Motor neuron (in vitro differentiated cells): ENCODE measurements at regions not wholly inside any gene's neighbourhood (a gene's known extent, or its start where the extent isn't known, plus 50 kb on each side); places are given as distances from the start of the nearest gene placed in this dataset.
A peak's percentile ranks its signal among the peaks of the same experiment; 100 is the strongest.
"Not testable (repeated sequence)": the region's sequence is repeated elsewhere in the genome, so short reads cannot be mapped to it uniquely, and the experiment has no call there.

ENCODE experiments used
- ATAC-seq, 8 experiments: fragments of 200-7000 bp; cut with Tn5 transposase; replicated peaks in 6 of 8; 2 replicates each; pipeline ENCODE4 v1.8.0; 2021; ENCODE audit warnings: mild to moderate bottlenecking in 8 of 8, moderate library complexity in 8 of 8
- H3K27ac ChIP-seq, 2 donors: fragments of 250-450 bp; sonication (Bioruptor Pico); 2 replicates each; pipeline ENCODE4 v1.9.0; 2021; ENCODE audit warnings: antibody characterized with exemption in 2 of 2, mild to moderate bottlenecking in 2 of 2, moderate library complexity in 1 of 2
- H3K4me1 ChIP-seq, 2 donors: fragments of 250-450 bp; sonication (Bioruptor Pico); replicated peaks in 1 of 2; 2 replicates each; pipeline ENCODE4 v1.6.1; 2021; ENCODE audit warnings: antibody characterized with exemption in 2 of 2, mild to moderate bottlenecking in 2 of 2, moderate library complexity in 1 of 2
- H3K4me3 ChIP-seq, 5 donors: fragments of 250-450 bp; sonication (Bioruptor Pico); 2 replicates each; pipeline ENCODE4 v1.9.0; 2021; ENCODE audit warnings: antibody characterized with exemption in 5 of 5, mild to moderate bottlenecking in 5 of 5, moderate library complexity in 4 of 5
- WGBS, 10 experiments: fragments of 450-650 bp; shearing (Covaris generic); methylation state at CpG; one replicate each; pipeline ENCODE4 v1.0.0; 2022; 5-methylcytosine and 5-hydroxymethylcytosine counted together
- in situ Hi-C, 9 experiments: fragments of 400-800 bp; cut with MboI; loops; one replicate each; pipeline ENCODE4 v1.15.0; 2021; ENCODE audit warnings: low sequenced_read_pairs in 9 of 9, low pct_unique_long_range_greater_than_20kb in 2 of 9; ENCODE audit not compliant: unreplicated experiment in 9 of 9

GRCh38 chr5:96117771-96118651 is 156.4 kb upstream of the ELL2 start:
- ATAC-seq, result peak in 2 of 8 experiments; percentile 18 to 45
- 42 to 100% (median 81%) methylated on average over 2 to 3 of the region's 3 CpGs for WGBS, 10 experiments
- no peak overlapping the region for H3K27ac ChIP-seq
- H3K4me3 ChIP-seq, result no peak overlapping the region
- in situ Hi-C loops, result no loop called here
- no peaks in the 10 kb centered on the region for H3K4me1 ChIP-seq

GRCh38 chr5:96115147-96115807 is 153.6 kb upstream of the ELL2 start:
- WGBS, 10 experiments, result 38 to 100% (median 100%) methylated on average over 1 of the region's 1 CpG; no CpG with 5 or more reads in 7 of the 10 experiments
- Histone ChIP-seq H3K27ac (no peak overlapping the region), H3K4me3 (no peak overlapping the region), H3K4me1 (no peaks in the 10 kb centered on the region)
- ATAC-seq, result no peak
- in situ Hi-C loops, result no loop called here

GRCh38 chr5:96114736-96115135 is 153.1 kb upstream of the ELL2 start:
- in situ Hi-C loops, result no loop called here
- WGBS, 10 experiments, result 60 to 100% (median 83%) methylated on average over 1 to 2 of the region's 2 CpGs; no CpG with 5 or more reads in 1 of the 10 experiments
- Histone ChIP-seq H3K4me3 (no peak overlapping the region), H3K27ac (no peak overlapping the region), H3K4me1 (no peaks in the 10 kb centered on the region)
- ATAC-seq, result peak in 1 of 8 experiments; percentile 19

- in situ Hi-C loops, result no loop called here
- 0 to 93% (median 64%) methylated on average over 1 to 2 of the region's 2 CpGs; no CpG with 5 or more reads in 4 of the 10 experiments for WGBS, 10 experiments
These were observed 151.7 kb upstream of the ELL2 start for GRCh38 chr5:96113170-96113939.

GRCh38 chr5:96112703-96113102 is 151.1 kb upstream of the ELL2 start:
- WGBS, 10 experiments, result 80 to 100% (median 100%) methylated on average over 1 to 2 of the region's 2 CpGs; no CpG with 5 or more reads in 6 of the 10 experiments
- Histone ChIP-seq H3K4me1 (no peaks in the 10 kb centered on the region), H3K4me3 (no peak overlapping the region), H3K27ac (no peak overlapping the region)
- no peak for ATAC-seq
- in situ Hi-C loops, result no loop called here

More at GRCh38 chr5:96113170-96113939, 151.7 kb upstream of the ELL2 start:
- no peak overlapping the region for H3K27ac ChIP-seq
- peak in 3 of 8 experiments; percentile 64 to 89 (median 83) for ATAC-seq
- H3K4me1 ChIP-seq, result no peaks in the 10 kb centered on the region
- no peak overlapping the region for H3K4me3 ChIP-seq

GRCh38 chr5:96112123-96112670 is 150.5 kb upstream of the ELL2 start:
- H3K4me3 ChIP-seq, result no peak overlapping the region
- 67 to 100% (median 92%) methylated on average over 1 of the region's 1 CpG; no CpG with 5 or more reads in 1 of the 10 experiments for WGBS, 10 experiments
- H3K4me1 ChIP-seq, result no peaks in the 10 kb centered on the region
- no peak for ATAC-seq
- in situ Hi-C loops, result no loop called here
- H3K27ac ChIP-seq, result no peak overlapping the region

- Histone ChIP-seq H3K4me3 (no peak overlapping the region), H3K4me1 (no peaks in the 10 kb centered on the region), H3K27ac (no peak overlapping the region)
- no peak for ATAC-seq
- in situ Hi-C loops, result no loop called here
- 30 to 100% (median 89%) methylated on average over 1 to 3 of the region's 3 CpGs; no CpG with 5 or more reads in 4 of the 10 experiments for WGBS, 10 experiments
These were observed 149.6 kb upstream of the ELL2 start for GRCh38 chr5:96111080-96111756.

- in situ Hi-C loops, result no loop called here
- no peak for ATAC-seq
These were observed 148.6 kb upstream of the ELL2 start for GRCh38 chr5:96110300-96110699.

GRCh38 chr5:96108629-96109028 is 147.0 kb upstream of the ELL2 start:
- H3K4me1 ChIP-seq, H3K4me3 ChIP-seq, H3K27ac ChIP-seq, ATAC-seq, in situ Hi-C loops: not testable (repeated sequence)
- no CpG with 5 or more reads among the region's 10 CpGs for WGBS, 10 experiments

More at GRCh38 chr5:96110300-96110699, 148.6 kb upstream of the ELL2 start:
- H3K4me3 ChIP-seq, result no peak overlapping the region
- no peaks in the 10 kb centered on the region for H3K4me1 ChIP-seq
- H3K27ac ChIP-seq, result no peak overlapping the region

GRCh38 chr5:96103829-96104228 is 142.2 kb upstream of the ELL2 start:
- in situ Hi-C loops, H3K4me3 ChIP-seq, ATAC-seq, H3K27ac ChIP-seq, H3K4me1 ChIP-seq: not testable (repeated sequence)
- 39 to 80% methylated on average over 2 of the region's 4 CpGs; no CpG with 5 or more reads in 8 of the 10 experiments for WGBS, 10 experiments

- Histone ChIP-seq H3K4me1 (no peaks in the 10 kb centered on the region), H3K27ac (no peak overlapping the region), H3K4me3 (no peak overlapping the region)
- ATAC-seq, result no peak
- WGBS, 10 experiments, result 74 to 100% (median 97%) methylated on average over 1 to 6 of the region's 7 CpGs; no CpG with 5 or more reads in 2 of the 10 experiments
- in situ Hi-C loops, result no loop called here
These were observed 139.9 kb upstream of the ELL2 start for GRCh38 chr5:96101358-96102089.

GRCh38 chr5:96097488-96097887 is 135.8 kb upstream of the ELL2 start:
- ATAC-seq, H3K4me3 ChIP-seq, H3K27ac ChIP-seq, in situ Hi-C loops, H3K4me1 ChIP-seq: not testable (repeated sequence)
